Memory B cell (primary cell): ENCODE measurements at regions not wholly inside any gene's neighbourhood (a gene's known extent, or its start where the extent isn't known, plus 50 kb on each side); places are given as distances from the start of the nearest gene placed in this dataset.
"Not testable (repeated sequence)": the region's sequence is repeated elsewhere in the genome, so short reads cannot be mapped to it uniquely, and the experiment has no call there.

ENCODE experiments used
- ATAC-seq: fragments of 150-1000 bp; cut with Tn5 transposase; 2 replicates; pipeline ENCODE4 v1.10.0; 2021; ENCODE audit warnings: low read depth, mild to moderate bottlenecking, moderate library complexity
- DNase-seq, 2 donors: peaks; one replicate each; pipeline ENCODE4 v3.0.0; 2022; ENCODE audit warnings: low spot score in 2 of 2
- H3K27ac Mint-ChIP-seq: one replicate; pipeline ENCODE4 v1.8.0; 2022; ENCODE audit warnings: mild to moderate bottlenecking, moderate library complexity, mixed read lengths
- H3K27me3 Mint-ChIP-seq: one replicate; pipeline ENCODE4 v1.8.0; 2022; ENCODE audit warnings: mixed read lengths
- H3K36me3 Mint-ChIP-seq: one replicate; pipeline ENCODE4 v1.8.0; 2022; ENCODE audit warnings: mild to moderate bottlenecking, mixed read lengths
- H3K4me1 Mint-ChIP-seq: one replicate; pipeline ENCODE4 v1.8.0; 2022; ENCODE audit warnings: mixed read lengths
- H3K4me3 Mint-ChIP-seq: one replicate; pipeline ENCODE4 v1.8.0; 2022; ENCODE audit warnings: mild to moderate bottlenecking, moderate library complexity, mixed read lengths
- H3K9me3 Mint-ChIP-seq: one replicate; pipeline ENCODE4 v1.8.0; 2022; ENCODE audit warnings: mixed read lengths

- H3K9me3 Mint-ChIP-seq: peaks cover 3% of the 10 kb centered on the region
- ATAC-seq (no peak), DNase-seq (no peak)
- H3K27ac Mint-ChIP-seq: no peak overlapping the region
- H3K36me3 Mint-ChIP-seq: peaks cover 9% of the 10 kb centered on the region
- peaks cover 26% of the 10 kb centered on the region for H3K4me1 Mint-ChIP-seq
- H3K4me3 Mint-ChIP-seq: no peak overlapping the region
- H3K27me3 Mint-ChIP-seq: no peaks in the 10 kb centered on the region
Observed at GRCh38 chr6:27834384-27834783, 77.8 kb downstream of the OR2B2 start.

GRCh38 chr6:27831434-27832081 lies 80.6 kb downstream of the OR2B2 start:
- not testable (repeated sequence) for H3K36me3 Mint-ChIP-seq, H3K9me3 Mint-ChIP-seq, H3K27me3 Mint-ChIP-seq
- peaks cover 21% of the 10 kb centered on the region for H3K4me1 Mint-ChIP-seq
- peak; percentile 79 for ATAC-seq
- H3K27ac Mint-ChIP-seq: peak overlapping the region; percentile 97
- peak; percentile 70 to 84 for DNase-seq
- H3K4me3 Mint-ChIP-seq: peak overlapping the region; percentile 93

- peak; percentile 75 for ATAC-seq
- peaks cover 16% of the 10 kb centered on the region for H3K4me1 Mint-ChIP-seq
- H3K9me3 Mint-ChIP-seq: not testable (repeated sequence)
Observed at GRCh38 chr6:27830600-27831433, 81.4 kb downstream of the OR2B2 start.

GRCh38 chr6:27830212-27830599 lies 82.0 kb downstream of the OR2B2 start:
- Mint-ChIP-seq H3K27ac (peak overlapping the region; percentile 97), H3K27me3 (no peaks in the 10 kb centered on the region), H3K36me3 (peaks cover 11% of the 10 kb centered on the region), H3K4me3 (peak overlapping the region; percentile 93), H3K4me1 (peaks cover 17% of the 10 kb centered on the region), H3K9me3 (peaks cover 3% of the 10 kb centered on the region)
- ATAC-seq: no peak
- DNase-seq: no peak

More at GRCh38 chr6:27830600-27831433, 81.4 kb downstream of the OR2B2 start:
- Mint-ChIP-seq H3K4me3 (peak overlapping the region; percentile 93), H3K27ac (peak overlapping the region; percentile 97)
- H3K27me3 Mint-ChIP-seq, H3K36me3 Mint-ChIP-seq: not testable (repeated sequence)
- DNase-seq: peak; percentile 60 to 63

- peaks cover 17% of the 10 kb centered on the region for H3K4me1 Mint-ChIP-seq
- DNase-seq: no peak
- H3K36me3 Mint-ChIP-seq: peaks cover 7% of the 10 kb centered on the region
- peaks cover 3% of the 10 kb centered on the region for H3K9me3 Mint-ChIP-seq
- peak overlapping the region; percentile 97 for H3K27ac Mint-ChIP-seq
- no peaks in the 10 kb centered on the region for H3K27me3 Mint-ChIP-seq
- ATAC-seq: no peak
- peak overlapping the region; percentile 93 for H3K4me3 Mint-ChIP-seq
Observed at GRCh38 chr6:27829453-27830211, 82.6 kb downstream of the OR2B2 start.

- not testable (repeated sequence) for ATAC-seq, H3K9me3 Mint-ChIP-seq, H3K27ac Mint-ChIP-seq, DNase-seq, H3K4me3 Mint-ChIP-seq, H3K27me3 Mint-ChIP-seq, H3K36me3 Mint-ChIP-seq
- H3K4me1 Mint-ChIP-seq: peaks cover 18% of the 10 kb centered on the region
Observed at GRCh38 chr6:27827477-27827876, 84.7 kb downstream of the OR2B2 start.

- not testable (repeated sequence) for H3K4me3 Mint-ChIP-seq, H3K27me3 Mint-ChIP-seq, H3K36me3 Mint-ChIP-seq, DNase-seq, H3K27ac Mint-ChIP-seq, H3K9me3 Mint-ChIP-seq, ATAC-seq
- peaks cover 18% of the 10 kb centered on the region for H3K4me1 Mint-ChIP-seq
Observed at GRCh38 chr6:27826612-27826985, 85.6 kb downstream of the OR2B2 start.

GRCh38 chr6:27825848-27826611 lies 86.2 kb downstream of the OR2B2 start:
- not testable (repeated sequence) for H3K4me3 Mint-ChIP-seq, ATAC-seq, H3K9me3 Mint-ChIP-seq, DNase-seq, H3K27me3 Mint-ChIP-seq, H3K27ac Mint-ChIP-seq, H3K36me3 Mint-ChIP-seq
- H3K4me1 Mint-ChIP-seq: peaks cover 18% of the 10 kb centered on the region

GRCh38 chr6:27825025-27825793 lies 87.0 kb downstream of the OR2B2 start:
- H3K27ac Mint-ChIP-seq: peak overlapping the region; percentile 94
- peaks cover 2% of the 10 kb centered on the region for H3K36me3 Mint-ChIP-seq
- ATAC-seq (no peak), DNase-seq (no peak)
- peaks cover 10% of the 10 kb centered on the region for H3K4me1 Mint-ChIP-seq
- H3K9me3 Mint-ChIP-seq: no peaks in the 10 kb centered on the region
- H3K27me3 Mint-ChIP-seq: no peaks in the 10 kb centered on the region
- H3K4me3 Mint-ChIP-seq: peak overlapping the region; percentile 88

- H3K27me3 Mint-ChIP-seq, H3K9me3 Mint-ChIP-seq: not testable (repeated sequence)
Observed at GRCh38 chr6:27824211-27825024, 87.8 kb downstream of the OR2B2 start.

GRCh38 chr6:27823714-27824210 lies 88.4 kb downstream of the OR2B2 start:
- Mint-ChIP-seq H3K27ac (peak overlapping the region; percentile 94), H3K4me3 (peak overlapping the region; percentile 88)
- H3K36me3 Mint-ChIP-seq, H3K4me1 Mint-ChIP-seq, H3K9me3 Mint-ChIP-seq, H3K27me3 Mint-ChIP-seq: not testable (repeated sequence)
- DNase-seq (peak; percentile 59 to 75), ATAC-seq (peak; percentile 77)

More at GRCh38 chr6:27824211-27825024, 87.8 kb downstream of the OR2B2 start:
- H3K4me3 Mint-ChIP-seq: peak overlapping the region; percentile 88
- ATAC-seq: peak; percentile 80
- H3K4me1 Mint-ChIP-seq, H3K36me3 Mint-ChIP-seq: not testable (repeated sequence)
- DNase-seq: peak; percentile 48 to 49
- H3K27ac Mint-ChIP-seq: peak overlapping the region; percentile 94

- Mint-ChIP-seq H3K27ac (no peak overlapping the region), H3K4me1 (peaks cover 10% of the 10 kb centered on the region), H3K36me3 (peaks cover 4% of the 10 kb centered on the region), H3K9me3 (peaks cover 1% of the 10 kb centered on the region), H3K27me3 (peaks cover 1% of the 10 kb centered on the region), H3K4me3 (no peak overlapping the region)
- DNase-seq (no peak), ATAC-seq (no peak)
Observed at GRCh38 chr6:27816906-27817305, 95.3 kb downstream of the OR2B2 start.
